ENCODE measurements at regions not wholly inside any gene's neighbourhood (a gene's known extent, or its start where the extent isn't known, plus 50 kb on each side); places are given as distances from the start of the nearest gene placed in this dataset.
A peak's percentile ranks its signal among the peaks of the same experiment; 100 is the strongest.

GRCh38 chr14:89007906-89008305 is 183.5 kb downstream of the TTC8 start:
- TF ChIP-seq CTCF (IDR thresholded peaks at IDR 0.05; ENCODE audit: control extremely low read depth, extremely low read depth) = no peak
- DNase-seq (no peak), ATAC-seq (ENCODE audit: insufficient read depth, low FRiP score) (no peak)
- Histone ChIP-seq H3K36me3 (ENCODE audit: control insufficient read depth in 4 of 4, insufficient read depth in 4 of 4, low read length in 4 of 4) (no peaks in the 10 kb centered on the region), H3K9me3 (ENCODE audit: control insufficient read depth in 4 of 4, insufficient read depth in 3 of 4, low read length in 3 of 4) (no peaks in the 10 kb centered on the region), H3K4me3 (no peak overlapping the region), H3K27ac (ENCODE audit: low read depth in 1 of 2, low read length in 1 of 2) (no peak overlapping the region), H3K4me1 (ENCODE audit: control insufficient read depth in 5 of 5, insufficient read depth in 5 of 5, low read length in 5 of 5) (no peaks in the 10 kb centered on the region), H3K27me3 (ENCODE audit: control insufficient read depth in 3 of 3, insufficient read depth in 3 of 3, low read length in 2 of 3) (no peaks in the 10 kb centered on the region), H3K9ac (ENCODE audit: insufficient read depth in 1 of 2, low read length in 2 of 2) (no peak overlapping the region)

- H3K27ac ChIP-seq (ENCODE audit: low read depth in 1 of 2, low read length in 1 of 2) = no peak overlapping the region
- DNase-seq (no peak), ATAC-seq (ENCODE audit: insufficient read depth, low FRiP score) (no peak)
- no peak for TF ChIP-seq CTCF (IDR thresholded peaks at IDR 0.05; ENCODE audit: control extremely low read depth, extremely low read depth)
- 73 to 80% methylated on average over 10 of the region's 10 CpGs for WGBS, 2 donors
- H3K9me3 ChIP-seq (ENCODE audit: control insufficient read depth in 4 of 4, insufficient read depth in 3 of 4, low read length in 3 of 4) = no peaks in the 10 kb centered on the region
- H3K36me3 ChIP-seq (ENCODE audit: control insufficient read depth in 4 of 4, insufficient read depth in 4 of 4, low read length in 4 of 4) = no peaks in the 10 kb centered on the region
- H3K27me3 ChIP-seq (ENCODE audit: control insufficient read depth in 3 of 3, insufficient read depth in 3 of 3, low read length in 2 of 3) = no peaks in the 10 kb centered on the region
- no peak overlapping the region for H3K9ac ChIP-seq (ENCODE audit: insufficient read depth in 1 of 2, low read length in 2 of 2)
- H3K4me1 ChIP-seq (ENCODE audit: control insufficient read depth in 5 of 5, insufficient read depth in 5 of 5, low read length in 5 of 5) = no peaks in the 10 kb centered on the region
- H3K4me3 ChIP-seq = no peak overlapping the region
These were observed 187.2 kb downstream of the TTC8 start for GRCh38 chr14:89011355-89012281.

- Histone ChIP-seq H3K9ac (ENCODE audit: insufficient read depth in 1 of 2, low read length in 2 of 2) (no peak overlapping the region), H3K27ac (ENCODE audit: low read depth in 1 of 2, low read length in 1 of 2) (no peak overlapping the region), H3K36me3 (ENCODE audit: control insufficient read depth in 4 of 4, insufficient read depth in 4 of 4, low read length in 4 of 4) (no peaks in the 10 kb centered on the region), H3K4me1 (ENCODE audit: control insufficient read depth in 5 of 5, insufficient read depth in 5 of 5, low read length in 5 of 5) (no peaks in the 10 kb centered on the region), H3K4me3 (no peak overlapping the region), H3K27me3 (ENCODE audit: control insufficient read depth in 3 of 3, insufficient read depth in 3 of 3, low read length in 2 of 3) (no peaks in the 10 kb centered on the region), H3K9me3 (ENCODE audit: control insufficient read depth in 4 of 4, insufficient read depth in 3 of 4, low read length in 3 of 4) (no peaks in the 10 kb centered on the region)
- ATAC-seq (ENCODE audit: insufficient read depth, low FRiP score) (peak; percentile 57), DNase-seq (peak in 1 of 3 donors; percentile 43)
- no peak for TF ChIP-seq CTCF (IDR thresholded peaks at IDR 0.05; ENCODE audit: control extremely low read depth, extremely low read depth)
- 55 to 83% methylated on average over 14 of the region's 14 CpGs for WGBS, 2 donors
These were observed 188.0 kb downstream of the TTC8 start for GRCh38 chr14:89012282-89013097.
